GM20000 (cell line): ENCODE measurements at regions not wholly inside any gene's neighbourhood (a gene's known extent, or its start where the extent isn't known, plus 50 kb on each side); places are given as distances from the start of the nearest gene placed in this dataset.

ENCODE experiments used
- DNase-seq: peaks from one replicate; pipeline ENCODE4 v3.0.0; 2012; ENCODE audit warnings: low spot score
- TF ChIP-seq, protein P1 (sequence below): IDR thresholded peaks from 2 replicates; pipeline ENCODE4 v1.5.1; 2012; ENCODE audit warnings: mild to moderate bottlenecking, control low read depth; ENCODE audit errors: extremely low read depth, missing control alignments

DNA sequence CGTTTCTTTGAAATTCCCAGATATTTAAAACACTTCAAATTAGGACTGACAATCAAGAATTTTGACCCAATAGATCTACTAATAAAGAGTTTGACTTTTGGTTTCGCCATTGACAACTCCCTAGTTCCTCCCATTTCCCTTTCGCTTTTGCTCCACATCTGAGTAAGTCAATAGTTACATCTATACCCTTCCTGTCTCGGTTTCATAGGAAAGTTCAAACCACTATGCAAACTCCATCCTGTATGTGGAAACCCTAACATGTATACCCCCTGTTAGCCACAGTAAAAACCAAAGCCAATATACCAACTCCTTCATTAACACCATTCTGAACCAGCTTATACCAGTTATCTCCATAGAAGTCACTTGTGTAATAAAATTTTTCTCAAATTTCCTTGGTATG is 311.1 kb downstream of the MMUT start:
- no peak for DNase-seq
- TF ChIP-seq, protein P1, sequence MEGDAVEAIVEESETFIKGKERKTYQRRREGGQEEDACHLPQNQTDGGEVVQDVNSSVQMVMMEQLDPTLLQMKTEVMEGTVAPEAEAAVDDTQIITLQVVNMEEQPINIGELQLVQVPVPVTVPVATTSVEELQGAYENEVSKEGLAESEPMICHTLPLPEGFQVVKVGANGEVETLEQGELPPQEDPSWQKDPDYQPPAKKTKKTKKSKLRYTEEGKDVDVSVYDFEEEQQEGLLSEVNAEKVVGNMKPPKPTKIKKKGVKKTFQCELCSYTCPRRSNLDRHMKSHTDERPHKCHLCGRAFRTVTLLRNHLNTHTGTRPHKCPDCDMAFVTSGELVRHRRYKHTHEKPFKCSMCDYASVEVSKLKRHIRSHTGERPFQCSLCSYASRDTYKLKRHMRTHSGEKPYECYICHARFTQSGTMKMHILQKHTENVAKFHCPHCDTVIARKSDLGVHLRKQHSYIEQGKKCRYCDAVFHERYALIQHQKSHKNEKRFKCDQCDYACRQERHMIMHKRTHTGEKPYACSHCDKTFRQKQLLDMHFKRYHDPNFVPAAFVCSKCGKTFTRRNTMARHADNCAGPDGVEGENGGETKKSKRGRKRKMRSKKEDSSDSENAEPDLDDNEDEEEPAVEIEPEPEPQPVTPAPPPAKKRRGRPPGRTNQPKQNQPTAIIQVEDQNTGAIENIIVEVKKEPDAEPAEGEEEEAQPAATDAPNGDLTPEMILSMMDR: no peak

DNA sequence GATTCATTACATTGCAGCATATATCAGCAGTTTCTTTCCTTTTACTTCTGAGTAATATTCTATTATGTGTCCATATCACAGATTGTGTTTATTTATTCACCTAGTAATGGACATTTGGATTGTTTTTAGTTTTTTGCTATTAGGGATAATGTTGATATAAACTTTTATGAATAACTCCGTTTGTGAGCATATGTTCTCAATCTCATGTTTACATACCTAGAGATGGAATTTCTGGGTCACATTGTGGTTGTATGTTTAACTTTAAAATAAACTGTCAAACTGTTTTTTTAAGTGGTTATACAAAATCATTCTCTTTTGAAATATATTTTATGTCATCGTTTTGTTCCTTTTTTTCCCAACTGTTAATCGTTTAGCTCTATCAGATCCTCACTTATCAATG is 311.6 kb downstream of the MMUT start:
- no peak for DNase-seq

DNA sequence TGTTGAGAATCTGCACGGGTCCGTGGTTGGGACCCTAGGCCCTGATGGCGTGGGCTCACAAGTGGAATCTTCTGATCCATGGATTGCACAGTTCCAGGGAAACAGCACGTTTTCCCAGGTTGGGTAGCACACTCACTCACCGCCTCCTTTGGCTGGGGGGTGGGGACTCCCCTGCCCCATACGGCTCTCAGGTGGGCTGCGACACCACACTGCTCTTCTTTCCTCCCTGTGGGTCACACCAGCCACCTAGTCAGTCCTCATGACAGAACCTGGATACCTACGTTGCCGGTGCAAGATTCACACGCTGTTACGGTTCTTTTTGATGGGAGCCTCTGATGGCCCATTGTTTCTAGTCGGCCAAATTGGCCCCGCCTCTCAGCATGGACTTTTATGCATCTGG is 312.0 kb downstream of the MMUT start:
- no peak for DNase-seq
- TF ChIP-seq, protein P1: no peak

More for the DNA sequence above, 311.6 kb downstream of the MMUT start:
- TF ChIP-seq, protein P1: no peak

DNA sequence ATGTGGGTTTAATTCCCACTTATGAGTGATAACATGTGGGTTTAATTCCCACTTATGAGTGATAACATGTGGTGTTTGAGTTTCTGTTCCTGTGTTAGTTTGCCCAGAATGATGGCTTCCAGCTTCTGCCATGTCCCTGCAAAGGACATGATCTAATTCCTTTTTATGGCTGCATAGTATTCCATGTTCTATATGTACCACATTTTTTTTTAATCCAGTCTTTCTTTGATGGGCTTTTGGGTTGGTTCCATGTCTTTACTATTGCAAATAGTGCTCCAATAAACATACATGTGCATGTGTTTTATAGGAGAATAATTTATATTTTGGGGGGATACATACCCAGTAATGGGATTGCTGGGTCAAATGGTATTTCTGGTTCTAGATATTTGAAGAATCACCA is 317.8 kb downstream of the MMUT start:
- no peak for DNase-seq
- TF ChIP-seq, protein P1: no peak

DNA sequence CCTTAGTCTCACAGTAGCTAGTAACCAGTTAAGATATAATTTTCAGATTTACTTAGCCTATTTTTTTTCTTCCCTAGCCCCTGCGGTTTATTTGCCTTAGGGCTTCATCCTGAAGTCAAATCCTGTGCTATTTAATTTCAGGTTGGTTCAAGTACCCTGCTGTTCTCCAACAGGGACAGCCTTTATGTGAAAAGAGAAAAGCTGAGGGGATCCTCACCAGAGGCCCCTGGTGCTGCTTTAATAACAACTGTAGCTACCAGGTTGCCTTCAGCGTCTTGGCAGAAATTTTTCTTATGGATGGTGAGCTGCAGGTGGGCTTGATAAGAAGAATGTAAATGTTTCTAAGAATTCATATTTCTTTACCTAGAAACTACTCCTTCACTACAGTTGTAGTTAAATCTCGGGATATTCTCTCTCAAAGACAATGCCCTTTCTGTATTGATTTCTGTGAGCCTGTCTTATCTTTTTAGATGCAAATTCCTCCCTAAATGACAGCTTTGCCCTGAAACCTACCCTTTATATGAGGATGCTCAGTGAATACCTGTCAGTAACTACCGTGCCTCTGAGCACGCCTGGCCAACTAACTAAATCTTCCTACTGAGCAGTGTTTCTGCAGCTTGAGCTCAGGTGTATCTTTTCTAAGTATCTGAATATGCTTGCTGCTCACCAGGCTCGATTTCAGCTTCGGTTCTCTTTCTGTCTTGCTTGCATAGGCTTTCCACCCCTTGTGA is 320.5 kb downstream of the MMUT start:
- TF ChIP-seq, protein P1: no peak
- no peak for DNase-seq

DNA sequence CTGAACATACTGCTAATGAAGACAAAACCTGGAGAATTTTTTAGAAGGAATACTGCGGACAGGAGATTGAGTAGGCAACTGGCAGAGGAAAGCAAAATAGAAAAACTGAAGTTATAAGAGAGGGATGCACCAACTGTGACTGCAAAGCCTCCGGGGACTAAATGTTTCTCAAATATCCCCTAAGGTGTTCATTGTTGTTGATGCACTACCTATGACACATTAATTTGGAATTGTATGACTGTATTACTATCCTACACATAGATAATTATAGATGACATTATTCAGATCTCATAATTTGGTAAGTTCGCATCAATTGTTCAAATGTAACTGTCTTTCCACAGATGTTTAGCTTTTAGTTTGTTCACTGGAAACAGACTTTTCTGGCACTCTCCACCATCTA is 341.1 kb downstream of the MMUT start:
- no peak for DNase-seq
- TF ChIP-seq, protein P1: no peak

DNA sequence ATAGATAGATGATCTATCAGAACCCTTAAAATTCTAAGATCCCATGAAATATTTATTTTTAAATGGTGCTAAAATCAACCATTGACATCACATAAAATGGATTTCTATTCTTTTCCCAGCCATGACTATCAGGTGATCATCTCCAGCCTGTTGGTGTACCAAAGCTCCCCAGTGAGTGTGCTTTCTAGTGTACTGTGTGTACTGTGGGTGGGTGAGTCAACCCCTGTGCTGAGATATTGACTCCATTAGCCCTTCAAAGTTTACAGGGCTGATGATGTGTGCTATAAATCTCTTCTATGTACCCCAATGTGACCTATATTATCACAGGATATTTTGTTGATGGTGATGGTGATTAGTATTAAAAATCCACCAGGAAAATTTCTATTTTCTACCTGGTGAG is 344.6 kb downstream of the MMUT start:
- TF ChIP-seq, protein P1: no peak
- DNase-seq: no peak
